ENCODE measurements at regions not wholly inside any gene's neighbourhood (a gene's known extent, or its start where the extent isn't known, plus 50 kb on each side); places are given as distances from the start of the nearest gene placed in this dataset.
"Not testable (repeated sequence)": the region's sequence is repeated elsewhere in the genome, so short reads cannot be mapped to it uniquely, and the experiment has no call there.

DNA sequence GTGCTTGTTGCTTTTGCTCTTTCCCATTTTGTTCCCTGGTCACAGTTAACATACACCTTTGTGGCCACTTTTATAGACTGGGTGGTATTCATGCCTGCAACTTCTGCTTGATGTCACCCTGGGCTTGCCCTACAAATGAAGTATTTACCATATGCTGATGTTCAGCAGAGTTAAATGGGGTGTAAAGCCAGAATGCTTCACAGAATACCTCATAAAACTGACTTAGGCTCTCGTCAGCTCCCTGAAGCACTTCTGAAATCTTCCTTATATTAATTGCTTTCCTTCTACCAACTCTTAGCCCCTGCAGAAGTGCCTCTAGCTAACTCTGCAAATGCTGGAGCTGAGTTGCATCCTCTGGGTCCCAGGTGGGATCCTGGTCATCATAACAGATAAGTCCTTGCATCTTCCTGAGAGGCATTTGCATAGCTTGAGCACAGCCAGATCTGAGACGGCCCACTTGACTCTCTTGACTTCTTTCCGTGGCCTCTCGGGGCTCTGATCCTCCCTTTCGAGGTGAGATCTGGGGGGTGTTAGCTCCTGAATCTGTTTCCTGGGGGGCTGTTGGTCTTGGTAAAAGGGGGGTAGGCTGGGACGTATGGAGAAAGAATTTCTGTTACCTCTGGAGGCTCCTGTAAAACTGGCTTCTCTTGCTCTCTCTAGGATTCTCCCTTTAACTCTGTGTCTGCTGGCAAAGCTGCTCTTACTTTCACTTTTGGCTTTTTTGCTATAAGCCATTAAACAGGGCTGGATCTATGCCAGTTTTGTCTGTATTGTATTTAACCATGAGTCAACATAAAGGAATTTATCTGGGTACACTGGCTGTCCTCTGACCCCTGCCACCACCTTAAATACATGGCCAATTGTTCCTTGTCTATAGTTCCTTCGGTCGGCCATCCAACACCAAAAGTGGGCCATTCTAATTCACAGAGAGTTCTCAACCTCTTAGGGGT is 223.0 kb upstream of the SYNCRIP start:
- DNase-seq: no peak

DNA sequence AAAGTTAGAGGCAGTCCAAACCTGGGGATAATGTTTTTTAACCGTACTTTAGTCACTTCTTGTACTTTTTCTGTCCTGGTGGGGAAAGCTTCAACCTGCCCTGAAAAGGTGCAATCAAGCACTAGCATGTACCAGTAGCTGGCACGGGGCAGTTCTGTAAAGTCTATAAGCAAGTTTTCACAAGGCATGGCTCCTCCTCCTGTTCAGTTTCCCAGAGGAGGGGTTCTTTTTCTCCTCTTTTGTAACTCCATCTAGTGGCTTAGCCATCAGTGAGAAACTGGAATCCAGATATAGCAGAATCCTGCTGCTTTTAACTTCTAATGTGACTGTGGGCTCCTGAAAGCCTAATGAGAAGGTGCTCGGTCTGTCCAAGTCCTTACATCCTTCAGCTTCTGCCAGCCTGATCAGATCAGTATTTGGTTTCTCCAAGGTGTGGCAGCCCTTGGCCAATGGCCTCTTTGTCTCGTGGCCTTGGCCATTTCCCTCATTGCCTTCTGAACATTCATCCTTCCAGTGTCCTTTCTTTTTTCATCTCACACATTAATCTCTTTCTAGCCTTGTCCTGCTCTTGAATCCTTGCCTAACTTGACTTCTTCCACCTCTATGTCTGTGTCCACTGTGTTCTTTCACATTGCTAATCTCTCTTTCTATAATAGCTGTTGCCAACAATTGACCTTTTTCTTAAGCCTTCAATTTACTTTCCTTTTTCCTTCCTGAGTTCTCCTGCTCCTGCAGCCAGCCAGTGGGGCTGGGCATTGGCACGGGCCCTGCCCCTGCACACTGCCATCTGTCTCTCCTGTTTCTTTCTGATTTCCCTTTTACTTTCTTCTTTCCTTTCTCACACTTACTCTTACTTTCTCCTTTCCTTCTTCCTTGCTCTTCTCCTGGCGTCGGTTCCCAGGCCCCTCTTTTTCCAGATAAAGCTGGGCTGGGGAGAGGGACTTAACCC is 222.0 kb upstream of the SYNCRIP start:
- no peak for DNase-seq

DNA sequence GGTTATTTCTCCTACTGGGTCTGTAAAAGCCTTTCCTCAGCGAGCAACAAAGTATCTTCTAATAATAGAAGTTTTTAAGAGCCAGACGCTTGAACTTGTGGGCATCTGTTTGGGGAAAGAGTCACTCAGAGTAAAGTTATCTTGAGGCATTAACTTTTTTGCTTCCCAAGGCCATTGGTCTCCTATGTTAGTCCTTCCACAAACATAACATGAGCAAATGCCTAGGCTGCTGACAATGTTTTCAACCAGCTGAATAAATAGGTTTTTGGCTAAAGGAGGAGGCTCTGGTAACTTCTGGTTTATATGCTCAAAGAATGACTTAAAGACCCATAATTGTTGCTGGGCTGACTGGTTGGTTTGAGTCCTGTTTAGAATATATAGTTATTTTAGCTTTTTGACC is 213.5 kb upstream of the SYNCRIP start:
- no peak for DNase-seq

DNA sequence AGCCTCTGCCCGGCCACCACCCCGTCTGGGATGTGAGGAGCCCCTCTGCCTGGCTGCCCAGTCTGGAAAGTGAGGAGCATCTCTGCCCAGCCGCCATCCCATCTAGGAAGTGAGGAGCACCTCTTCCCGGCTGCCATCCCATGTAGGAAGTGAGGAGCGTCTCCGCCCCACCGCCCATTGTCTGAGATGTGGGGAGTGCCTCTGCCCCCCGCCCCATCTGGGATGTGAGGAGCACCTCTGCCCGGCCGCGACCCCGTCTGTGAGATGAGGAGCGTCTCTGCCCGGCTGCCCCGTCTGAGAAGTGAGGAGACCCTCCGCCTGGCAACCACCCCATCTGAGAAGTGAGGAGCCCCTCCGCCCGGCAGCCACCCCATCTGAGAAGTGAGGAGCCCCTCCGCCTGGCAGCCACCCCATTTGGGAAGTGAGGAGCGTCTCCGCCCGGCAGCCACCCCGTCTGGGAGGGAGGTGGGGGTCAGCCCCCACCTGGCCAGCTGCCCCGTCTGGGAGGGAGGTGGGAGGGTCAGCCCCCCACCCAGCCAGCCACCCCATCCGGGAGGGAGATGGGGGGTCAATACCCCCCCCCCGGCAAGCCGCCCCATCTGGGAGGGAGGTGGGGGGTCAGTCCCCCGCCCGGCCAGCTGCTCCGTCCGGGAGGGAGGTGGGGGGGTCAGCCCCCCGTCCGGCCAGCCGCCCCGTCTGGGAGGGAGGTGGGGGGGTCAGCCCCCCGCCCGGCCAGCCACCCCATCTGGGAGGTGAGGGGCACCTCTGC is 195.8 kb upstream of the SYNCRIP start:
- not testable (repeated sequence) for DNase-seq

DNA sequence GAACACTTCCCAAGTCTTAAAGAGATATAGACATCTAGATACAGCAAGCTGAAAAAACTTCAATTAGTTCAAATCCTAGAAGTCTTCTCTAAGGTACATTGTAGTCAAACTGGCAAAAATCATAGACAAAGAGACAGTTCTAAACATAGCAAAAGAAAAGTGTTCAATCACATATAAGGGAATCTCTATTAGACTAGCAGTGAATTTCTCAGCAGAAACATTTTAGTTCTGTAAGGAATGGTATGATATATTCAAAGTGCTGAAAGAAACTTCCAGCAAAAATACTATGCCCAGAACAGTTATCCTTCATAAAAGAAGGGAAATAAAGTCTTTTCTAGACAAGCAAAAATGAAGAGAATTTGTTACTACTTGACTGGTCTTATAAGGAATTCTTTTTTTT is 186.3 kb upstream of the SYNCRIP start:
- no peak for DNase-seq

DNA sequence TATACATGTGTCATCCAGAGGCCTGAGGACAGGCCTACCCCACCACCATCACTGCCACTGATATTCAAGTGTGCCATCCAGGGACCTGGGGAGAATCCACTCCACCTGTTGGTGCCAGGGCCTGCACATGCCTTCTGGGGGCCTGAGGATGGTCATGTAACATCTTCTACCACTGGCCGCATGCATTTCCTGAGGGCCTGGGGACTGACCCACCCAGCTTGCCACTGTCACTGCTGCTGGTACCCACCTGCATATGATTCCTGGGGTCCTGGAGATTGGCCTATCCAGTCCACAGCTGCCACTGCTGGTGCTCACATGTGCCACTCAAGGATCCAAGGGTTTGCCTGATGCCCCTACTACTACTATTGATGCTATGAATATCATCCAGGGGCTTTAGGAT is 184.3 kb upstream of the SYNCRIP start:
- DNase-seq: no peak

DNA sequence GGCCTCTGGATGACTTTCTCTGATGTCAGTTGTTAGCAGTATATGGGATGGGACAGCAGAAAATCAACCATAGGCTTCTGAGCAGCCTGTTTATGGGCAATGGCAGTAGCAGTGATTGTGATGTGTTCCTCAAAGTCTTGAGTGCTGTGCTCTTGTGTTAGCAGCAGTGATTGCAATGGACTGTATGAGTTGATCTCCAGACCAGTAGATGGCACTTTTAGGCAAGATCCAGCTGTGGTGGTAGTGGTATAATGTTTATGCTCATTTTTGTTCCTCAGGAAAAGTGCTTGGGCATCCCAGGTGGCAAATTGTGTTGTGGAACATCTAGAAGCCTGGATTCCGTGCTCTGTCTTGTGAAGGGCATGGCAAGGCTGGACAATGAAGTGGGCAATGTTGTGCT is 181.6 kb upstream of the SYNCRIP start:
- DNase-seq: no peak

DNA sequence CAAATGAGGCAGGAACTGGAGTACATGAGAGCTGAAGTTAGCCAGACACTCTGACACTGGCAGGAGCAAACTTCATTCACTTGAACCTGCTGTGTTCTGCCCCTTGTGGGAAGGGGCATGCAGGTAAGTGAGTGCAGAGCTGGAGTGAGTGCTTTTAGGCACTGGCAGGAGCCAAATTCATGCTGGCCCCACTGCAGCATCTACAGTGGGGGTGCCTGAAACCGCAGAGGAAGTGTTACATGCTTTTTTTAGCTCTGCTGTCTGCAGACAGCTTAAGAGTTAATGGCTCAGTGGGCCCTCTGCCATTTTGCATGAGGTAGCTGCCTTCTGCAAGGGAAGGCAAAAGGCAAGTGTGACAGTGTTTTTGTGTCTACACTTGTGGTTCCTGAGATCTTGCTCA is 167.9 kb upstream of the SYNCRIP start:
- no peak for DNase-seq

DNA sequence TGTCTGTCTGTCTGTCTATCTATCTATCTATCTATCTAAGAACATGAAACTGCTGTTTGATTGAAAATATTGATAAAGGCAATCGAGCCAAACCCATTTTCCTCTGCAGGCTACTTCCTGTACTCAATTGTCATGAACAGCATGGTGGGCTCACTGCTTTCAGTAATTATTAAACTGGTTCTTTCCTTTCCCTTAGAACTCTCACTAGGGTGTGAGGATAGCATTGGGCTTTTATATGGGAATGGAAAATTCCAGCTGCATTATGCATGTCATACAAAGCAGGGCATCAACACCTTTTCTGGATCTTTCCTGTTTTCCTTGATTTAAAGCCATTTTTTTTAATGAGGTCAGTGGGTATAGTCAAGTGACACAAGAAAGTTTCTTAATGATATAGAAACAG is 161.0 kb upstream of the SYNCRIP start:
- no peak for DNase-seq

DNA sequence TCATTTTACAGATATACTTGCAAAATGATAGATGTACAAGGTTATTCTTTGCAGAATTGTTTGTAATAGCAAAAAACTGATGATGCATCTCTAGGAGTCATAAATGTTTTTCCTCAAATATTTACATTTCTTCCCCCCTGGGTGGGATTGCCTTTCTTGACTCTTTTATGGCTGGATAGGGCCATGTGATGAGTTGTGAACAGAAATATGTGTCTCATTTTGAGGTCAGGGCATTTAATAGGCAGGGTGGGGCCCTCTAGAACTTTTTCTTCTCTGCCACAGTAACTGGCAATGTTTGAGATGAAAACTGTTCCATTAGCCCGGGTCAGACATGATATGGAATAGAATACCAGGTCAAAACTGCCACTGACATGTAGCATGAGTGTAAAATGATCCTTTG is 159.5 kb upstream of the SYNCRIP start:
- no peak for DNase-seq

DNA sequence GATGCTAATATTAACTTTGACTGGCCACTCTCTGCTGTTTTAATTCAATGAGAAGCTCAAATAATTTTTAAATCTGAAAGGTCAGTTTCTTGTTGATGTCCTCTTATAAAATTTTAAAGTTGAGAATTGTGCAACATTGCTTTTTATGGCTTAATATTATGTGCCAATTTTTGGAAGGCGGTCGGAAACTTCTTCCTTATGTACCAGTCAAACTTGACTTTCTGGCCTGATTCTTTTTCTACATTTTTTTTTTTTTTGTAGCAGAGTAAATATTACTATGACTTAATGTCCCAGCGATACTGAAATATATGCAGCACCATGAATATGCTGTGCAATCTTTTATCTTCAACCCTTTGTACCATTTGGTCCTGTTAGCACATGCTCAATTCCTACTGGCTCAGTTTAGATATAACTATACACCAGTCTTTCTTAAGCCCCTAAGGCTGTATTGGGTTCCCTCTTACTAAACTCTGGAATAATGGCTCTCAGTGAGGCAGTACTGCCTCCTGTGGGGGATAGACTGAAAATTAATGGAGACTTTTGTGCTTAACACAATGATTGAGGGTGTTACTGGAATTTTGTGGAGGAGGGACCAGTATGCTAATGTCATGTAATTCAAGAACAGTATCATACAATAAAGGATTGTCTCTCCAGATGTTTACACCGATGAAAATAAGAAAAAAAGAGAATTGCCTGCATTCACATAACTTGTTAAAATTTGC is 156.4 kb upstream of the SYNCRIP start:
- no peak for DNase-seq

DNA sequence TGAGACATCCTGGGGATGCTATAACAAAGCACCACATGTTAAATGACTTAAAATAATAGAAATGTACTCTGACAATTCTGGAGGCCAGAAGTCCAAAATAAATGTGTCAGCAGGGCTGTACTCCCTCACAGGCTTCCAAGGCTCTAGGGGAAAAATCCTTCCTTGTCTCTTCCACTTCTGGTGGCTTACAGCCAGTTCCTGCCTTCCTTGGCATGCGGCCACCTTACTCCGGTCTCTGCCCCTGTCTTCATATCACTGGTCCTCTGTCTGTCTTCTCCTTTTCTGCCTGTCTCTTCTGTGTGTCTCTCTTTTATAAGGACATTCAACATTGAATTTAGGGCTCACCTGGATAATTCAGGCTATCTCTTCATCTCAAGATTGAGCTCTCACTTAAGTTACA is 155.3 kb upstream of the SYNCRIP start:
- no peak for DNase-seq

DNA sequence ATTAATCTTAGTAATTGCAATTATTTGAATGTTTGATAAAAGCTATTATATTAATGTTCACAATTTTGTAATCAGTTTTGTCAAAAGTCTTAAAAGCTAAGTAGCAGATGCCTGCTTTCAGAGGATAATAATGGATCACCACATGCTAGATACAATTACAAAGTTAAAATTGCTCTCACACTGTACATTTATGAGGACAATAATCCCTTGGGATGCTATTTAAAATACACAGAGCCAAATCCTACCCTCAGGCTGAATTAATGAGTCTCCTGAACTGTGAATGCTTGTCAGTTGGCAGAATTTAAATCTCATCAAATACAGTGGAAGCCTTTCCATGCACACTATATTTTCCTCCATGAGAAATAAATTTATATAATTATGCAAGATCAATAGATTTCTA is 153.3 kb upstream of the SYNCRIP start:
- DNase-seq: no peak

DNA sequence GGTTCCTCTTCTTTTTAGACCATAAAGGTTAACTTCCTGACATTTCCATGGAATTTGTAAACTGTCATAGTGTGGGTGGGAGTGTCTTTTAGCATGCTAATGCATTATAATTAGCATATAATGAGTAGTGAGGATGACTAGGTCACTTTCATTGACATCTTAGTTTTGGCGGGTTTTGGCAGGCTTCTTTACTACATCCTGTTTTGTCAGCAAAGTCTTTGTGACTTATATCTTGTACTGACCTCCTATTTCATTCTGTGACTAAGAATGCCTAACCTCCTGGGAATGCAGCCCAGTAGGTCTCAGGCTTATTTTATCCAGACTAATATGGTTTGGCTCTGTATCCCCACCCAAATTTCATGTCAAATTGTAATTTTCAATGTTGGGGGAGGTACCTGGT is 149.6 kb upstream of the SYNCRIP start:
- no peak for DNase-seq

DNA sequence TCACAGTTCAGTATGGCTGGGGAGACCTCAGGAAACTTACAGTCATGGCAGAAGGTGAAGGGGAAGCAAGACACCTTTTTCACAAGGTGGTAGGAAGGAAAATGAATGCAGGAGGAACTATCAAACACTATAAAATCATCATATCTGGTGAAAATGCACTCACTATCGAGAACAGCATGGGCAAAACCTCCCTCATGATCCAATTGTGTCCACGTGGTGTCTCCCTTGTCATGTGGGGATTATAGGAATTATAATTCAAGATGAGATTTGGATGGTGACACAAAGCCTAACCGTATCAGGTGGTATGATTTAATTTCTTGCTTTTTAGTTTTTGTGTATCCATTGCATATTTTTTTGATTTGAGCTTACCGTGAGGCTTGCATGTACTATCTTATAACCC is 133.2 kb upstream of the SYNCRIP start:
- DNase-seq: no peak

DNA sequence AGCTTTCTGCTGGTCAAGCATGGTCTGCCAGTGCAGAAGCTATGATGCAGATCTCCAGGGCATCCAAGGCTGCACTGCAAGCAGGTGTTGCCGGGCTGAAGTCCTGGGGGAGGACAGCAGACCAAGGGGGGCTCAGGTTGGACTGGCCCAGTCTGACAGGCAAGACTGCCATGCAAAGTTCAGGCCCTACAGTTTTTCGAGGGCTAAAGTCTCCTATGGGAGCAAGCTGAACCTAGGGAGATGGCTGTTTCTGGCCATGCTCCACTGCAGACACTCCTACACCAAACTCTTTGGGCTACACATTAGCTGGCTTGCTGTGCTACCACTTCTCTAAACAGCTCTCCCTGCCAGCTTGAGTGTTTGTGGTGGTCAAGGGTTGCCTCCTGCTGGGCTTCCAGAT is 130.0 kb upstream of the SYNCRIP start:
- no peak for DNase-seq

DNA sequence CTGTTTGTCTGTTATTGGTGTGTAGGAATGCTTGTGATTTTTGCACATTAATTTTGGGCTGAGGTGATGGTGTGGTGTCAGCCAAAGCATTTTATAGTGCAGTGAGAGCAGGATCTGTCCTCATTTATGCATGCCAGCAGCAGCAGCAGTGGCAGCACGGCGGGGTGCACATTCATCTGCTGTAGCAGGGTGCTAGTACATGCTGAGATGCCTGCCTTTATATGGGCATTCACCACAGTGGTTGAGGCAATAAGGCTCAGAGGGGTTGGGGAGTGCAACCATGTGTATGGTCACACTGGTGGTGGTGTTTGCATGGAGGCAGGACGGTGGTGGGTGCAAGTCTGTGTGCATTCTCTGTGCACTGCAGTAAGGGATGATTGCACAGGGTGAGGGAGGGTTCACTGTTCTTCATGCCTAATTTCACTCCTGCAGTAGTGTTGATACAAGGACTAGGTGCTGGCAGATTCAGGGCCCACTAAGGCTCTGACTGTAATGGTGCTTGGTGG is 129.3 kb upstream of the SYNCRIP start:
- no peak for DNase-seq

DNA sequence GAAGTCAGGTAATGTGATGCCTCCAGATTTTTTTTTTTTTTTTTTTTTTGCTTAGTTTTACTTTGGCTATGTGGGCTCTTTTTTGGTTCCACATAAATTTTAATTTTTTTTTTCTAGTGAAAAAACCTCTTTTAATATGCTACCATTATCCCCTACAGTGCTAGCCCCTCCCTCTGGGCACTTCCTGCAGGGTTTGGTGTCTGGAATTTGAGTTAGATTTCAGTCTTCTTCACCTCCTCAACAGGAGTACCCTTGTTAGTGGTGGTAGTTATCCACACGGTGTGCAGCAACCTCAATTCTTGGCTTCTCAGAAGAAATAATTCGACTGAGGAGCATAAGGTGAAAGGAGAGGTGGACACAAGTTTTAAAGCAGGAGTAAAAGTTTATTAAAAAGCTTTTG is 128.8 kb upstream of the SYNCRIP start:
- DNase-seq: no peak

DNA sequence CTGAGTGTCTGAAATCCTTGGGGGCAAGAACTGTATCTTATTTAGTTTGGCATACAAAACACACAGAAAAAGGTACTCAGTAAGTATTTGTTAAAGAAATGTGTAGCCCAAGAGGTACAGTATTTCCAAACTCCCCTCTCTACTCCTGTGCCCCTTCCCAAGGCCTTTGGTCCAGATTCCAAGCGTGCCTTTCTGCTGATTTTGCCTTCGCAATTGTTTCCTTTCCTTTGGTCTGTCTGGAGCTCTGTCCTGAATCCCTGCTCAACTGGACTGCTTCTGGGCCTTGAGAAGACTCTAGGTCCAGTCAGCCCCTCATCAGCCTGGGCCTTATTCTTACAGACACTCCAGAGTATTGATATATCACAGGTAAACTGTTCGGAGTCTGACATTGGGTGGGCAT is 122.2 kb upstream of the SYNCRIP start:
- no peak for DNase-seq

DNA sequence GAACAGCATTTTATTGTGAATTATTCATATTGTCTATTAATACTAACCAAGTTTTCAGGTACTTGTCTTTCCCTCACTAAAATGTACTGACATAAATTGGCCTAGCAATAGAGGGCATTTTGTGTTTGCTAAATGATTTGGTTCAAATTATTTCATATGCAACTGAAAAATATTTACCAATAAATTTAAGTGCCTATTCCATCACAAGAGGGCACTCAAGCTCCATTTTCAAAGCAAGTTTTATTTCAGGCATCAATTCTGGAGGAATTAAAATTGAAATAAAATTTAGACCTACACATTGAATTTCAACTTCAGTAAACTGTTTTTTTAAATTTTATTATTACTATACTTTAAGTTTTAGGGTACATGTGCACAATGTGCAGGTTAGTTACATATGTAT is 114.3 kb upstream of the SYNCRIP start:
- no peak for DNase-seq

DNA sequence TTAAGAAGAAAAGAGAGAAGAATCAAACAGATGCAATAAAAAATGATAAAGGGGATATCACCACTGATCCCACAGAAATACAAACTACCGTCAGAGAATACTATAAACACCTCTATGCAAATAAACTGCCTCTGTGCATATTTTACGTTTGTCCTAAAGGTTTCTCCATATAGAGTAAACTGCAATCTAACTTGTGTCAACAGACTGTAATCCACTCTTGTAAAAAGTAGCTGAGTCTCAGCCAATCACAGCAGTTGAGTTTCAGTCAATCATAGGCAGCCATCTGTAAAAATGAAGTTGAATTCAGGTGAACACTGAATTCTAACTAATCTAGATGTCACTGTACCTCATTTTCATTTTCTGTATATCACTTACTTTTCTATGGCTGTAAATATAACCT is 112.2 kb upstream of the SYNCRIP start:
- no peak for DNase-seq

Data from nucleus accumbens (tissue), 56 donors.